HK-2 (cell line): ENCODE measurements at regions not wholly inside any gene's neighbourhood (a gene's known extent, or its start where the extent isn't known, plus 50 kb on each side); places are given as distances from the start of the nearest gene placed in this dataset.

Experiments used
- DNase-seq: peaks from one replicate; pipeline ENCODE4 v3.0.0-alpha.2; 2018; ENCODE audit not compliant: unreplicated experiment

GRCh38 chr13:31853643-31854326 lies 114.5 kb downstream of the RXFP2 start:
- DNase-seq = no peak

- no peak for DNase-seq
Measured at GRCh38 chr13:31859571-31859970, 120.2 kb downstream of the RXFP2 start.

- no peak for DNase-seq
Measured at GRCh38 chr13:31860002-31860401, 120.7 kb downstream of the RXFP2 start.

- no peak for DNase-seq
Measured at GRCh38 chr13:31862828-31863227, 123.5 kb downstream of the RXFP2 start.

- DNase-seq = no peak
Measured at GRCh38 chr13:31864307-31864706, 125.0 kb downstream of the RXFP2 start.

- no peak for DNase-seq
Measured at GRCh38 chr13:31866099-31866498, 126.8 kb downstream of the RXFP2 start.

GRCh38 chr13:31867709-31868108 lies 128.4 kb downstream of the RXFP2 start:
- DNase-seq = no peak

GRCh38 chr13:31869582-31869981 lies 130.3 kb downstream of the RXFP2 start:
- DNase-seq = no peak

GRCh38 chr13:31870511-31870910 lies 131.2 kb downstream of the RXFP2 start:
- no peak for DNase-seq

GRCh38 chr13:31873145-31873544 lies 133.8 kb downstream of the RXFP2 start:
- no peak for DNase-seq

- DNase-seq = no peak
Measured at GRCh38 chr13:31875134-31875533, 135.8 kb downstream of the RXFP2 start.

- DNase-seq = no peak
Measured at GRCh38 chr13:31878052-31878451, 138.7 kb downstream of the RXFP2 start.

GRCh38 chr13:31878495-31878894 lies 139.2 kb downstream of the RXFP2 start:
- no peak for DNase-seq

GRCh38 chr13:31878955-31879354 lies 139.6 kb downstream of the RXFP2 start:
- no peak for DNase-seq

- DNase-seq = no peak
Measured at GRCh38 chr13:31880851-31881494, 141.6 kb downstream of the RXFP2 start.

GRCh38 chr13:31881495-31881882 lies 142.2 kb downstream of the RXFP2 start:
- DNase-seq = no peak

- DNase-seq = no peak
Measured at GRCh38 chr13:31882794-31883193, 143.5 kb downstream of the RXFP2 start.

- DNase-seq = no peak
Measured at GRCh38 chr13:31884556-31884955, 145.2 kb downstream of the RXFP2 start.

- no peak for DNase-seq
Measured at GRCh38 chr13:31885994-31886393, 145.6 kb upstream of the FRY start.

- DNase-seq = no peak
Measured at GRCh38 chr13:31887286-31887685, 144.3 kb upstream of the FRY start.

- DNase-seq = no peak
Measured at GRCh38 chr13:31890946-31891345, 140.6 kb upstream of the FRY start.

GRCh38 chr13:31891472-31891871 lies 140.1 kb upstream of the FRY start:
- no peak for DNase-seq

- no peak for DNase-seq
Measured at GRCh38 chr13:31894931-31895330, 136.6 kb upstream of the FRY start.

GRCh38 chr13:31895691-31896090 lies 135.9 kb upstream of the FRY start:
- no peak for DNase-seq
